Choroid plexus epithelial cell (primary cell): ENCODE measurements at regions not wholly inside any gene's neighbourhood (a gene's known extent, or its start where the extent isn't known, plus 50 kb on each side); places are given as distances from the start of the nearest gene placed in this dataset.

Experiments used
- DNase-seq: peaks from one replicate; pipeline ENCODE4 v3.0.0-alpha.2; 2010; ENCODE audit warnings: low read depth
- H3K4me3 ChIP-seq: 2 replicates; pipeline ENCODE4 v1.5.1; 2011; ENCODE audit warnings: low read depth, mild to moderate bottlenecking, control low read depth, low read length, moderate library complexity
- CTCF ChIP-seq: conservative IDR thresholded peaks from 2 replicates; pipeline ENCODE4 v1.5.1; 2011; ENCODE audit warnings: low read depth, mild to moderate bottlenecking, control low read depth, inconsistent platforms, low read length, moderate library complexity

GRCh38 chrY:14411334-14411733 lies 113.0 kb upstream of the NLGN4Y start:
- DNase-seq = no peak
- no peak for TF ChIP-seq CTCF
- no peak overlapping the region for H3K4me3 ChIP-seq

DNA sequence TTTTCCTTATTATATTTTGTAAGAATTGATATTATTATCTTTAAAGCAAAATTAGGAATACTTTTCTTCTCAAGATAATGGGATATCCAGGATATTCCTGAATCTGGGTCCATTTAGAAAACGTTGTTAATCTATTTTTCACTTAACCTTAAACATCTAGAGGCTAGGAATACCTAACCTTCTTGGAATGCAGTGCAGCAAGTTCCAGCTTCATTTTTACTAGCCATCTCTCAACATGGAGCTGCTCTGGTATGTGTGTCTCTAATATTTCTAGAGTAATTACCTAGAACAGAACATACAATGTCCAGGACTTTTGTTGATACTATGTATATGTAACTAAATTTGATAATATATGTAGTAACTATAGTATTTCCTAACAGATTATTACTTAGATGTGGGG lies 87.8 kb upstream of the NLGN4Y start:
- H3K4me3 ChIP-seq = no peak overlapping the region
- no peak for TF ChIP-seq CTCF
- no peak for DNase-seq

DNA sequence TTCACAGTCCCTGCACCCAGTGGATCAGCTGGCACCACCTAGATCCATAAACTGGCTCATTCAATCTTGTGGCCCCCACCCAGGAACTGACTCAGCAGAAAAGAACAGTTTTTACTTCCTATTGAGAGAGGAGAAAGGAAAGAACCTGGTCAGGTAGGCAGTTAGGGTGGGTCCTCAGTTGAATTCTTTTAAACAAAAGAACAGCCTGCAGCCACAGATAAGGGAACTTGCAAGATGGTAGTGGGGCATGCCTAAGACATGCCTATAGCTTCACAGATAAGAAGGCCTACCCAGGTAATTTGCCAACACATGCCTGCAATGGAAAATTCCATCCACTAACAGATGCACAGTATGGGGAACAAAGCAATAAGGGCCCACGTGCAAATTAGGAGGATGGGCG lies 86.7 kb upstream of the NLGN4Y start:
- H3K4me3 ChIP-seq = no peak overlapping the region
- TF ChIP-seq CTCF = no peak
- no peak for DNase-seq

GRCh38 chrY:14438395-14438794 lies 85.9 kb upstream of the NLGN4Y start:
- DNase-seq = no peak
- H3K4me3 ChIP-seq = no peak overlapping the region
- TF ChIP-seq CTCF = no peak

DNA sequence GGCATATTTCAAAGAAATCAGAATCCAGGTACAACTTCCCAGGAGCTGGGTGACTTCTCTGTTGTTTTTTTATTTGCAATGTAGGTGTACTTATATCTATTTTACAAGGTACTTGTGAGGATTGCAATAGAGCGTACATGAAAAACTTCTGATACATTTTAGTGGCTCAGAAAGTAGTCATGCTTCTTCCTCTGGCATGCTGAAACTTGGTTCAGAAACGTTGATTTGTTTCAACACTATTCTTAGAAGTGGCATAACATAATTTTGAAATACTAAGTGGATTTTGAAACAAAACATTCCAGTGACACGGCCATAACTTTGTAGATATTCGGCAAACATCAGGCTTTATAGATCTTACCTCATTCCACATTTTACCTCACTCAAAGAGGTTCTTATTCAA lies 79.8 kb upstream of the NLGN4Y start:
- no peak for DNase-seq
- no peak overlapping the region for H3K4me3 ChIP-seq
- TF ChIP-seq CTCF = no peak

GRCh38 chrY:14468151-14468683 lies 56.1 kb upstream of the NLGN4Y start:
- DNase-seq = no peak
- no peak overlapping the region for H3K4me3 ChIP-seq
- TF ChIP-seq CTCF = no peak

GRCh38 chrY:14472421-14472820 lies 51.9 kb upstream of the NLGN4Y start:
- no peak for TF ChIP-seq CTCF
- no peak for DNase-seq
- no peak overlapping the region for H3K4me3 ChIP-seq
